HG03354 (cell line): ENCODE measurements at regions not wholly inside any gene's neighbourhood (a gene's known extent, or its start where the extent isn't known, plus 50 kb on each side); places are given as distances from the start of the nearest gene placed in this dataset.
"Not testable (repeated sequence)": the region's sequence is repeated elsewhere in the genome, so short reads cannot be mapped to it uniquely, and the experiment has no call there.

ENCODE experiments used
- ATAC-seq: cut with Tn5 transposase; IDR thresholded peaks from one replicate; pipeline ENCODE4 v1.9.1; 2021; ENCODE audit warnings: mild to moderate bottlenecking; ENCODE audit not compliant: unreplicated experiment, poor library complexity, severe bottlenecking

- ATAC-seq: no peak
Observed at GRCh38 chr1:221884821-221885220, 142.9 kb upstream of the DUSP10 start.

- ATAC-seq: peak; percentile 48
Observed at GRCh38 chr1:221881805-221882581, 140.1 kb upstream of the DUSP10 start.

GRCh38 chr1:221880182-221880581 is 138.3 kb upstream of the DUSP10 start:
- ATAC-seq: no peak

- peak; percentile 72 for ATAC-seq
Observed at GRCh38 chr1:221878134-221878533, 136.2 kb upstream of the DUSP10 start.

- ATAC-seq: no peak
Observed at GRCh38 chr1:221877311-221877710, 135.4 kb upstream of the DUSP10 start.

GRCh38 chr1:221875004-221875330 is 133.1 kb upstream of the DUSP10 start:
- no peak for ATAC-seq

- no peak for ATAC-seq
Observed at GRCh38 chr1:221874285-221875003, 132.6 kb upstream of the DUSP10 start.

- no peak for ATAC-seq
Observed at GRCh38 chr1:221873673-221874072, 131.8 kb upstream of the DUSP10 start.

- no peak for ATAC-seq
Observed at GRCh38 chr1:221871056-221871455, 129.2 kb upstream of the DUSP10 start.

GRCh38 chr1:221869779-221870178 is 127.9 kb upstream of the DUSP10 start:
- ATAC-seq: no peak

GRCh38 chr1:221868593-221869303 is 126.9 kb upstream of the DUSP10 start:
- ATAC-seq: no peak

- no peak for ATAC-seq
Observed at GRCh38 chr1:221867003-221867402, 125.1 kb upstream of the DUSP10 start.

GRCh38 chr1:221865808-221866207 is 123.9 kb upstream of the DUSP10 start:
- ATAC-seq: no peak

- ATAC-seq: no peak
Observed at GRCh38 chr1:221863635-221864034, 121.7 kb upstream of the DUSP10 start.

GRCh38 chr1:221862971-221863370 is 121.1 kb upstream of the DUSP10 start:
- ATAC-seq: no peak

- ATAC-seq: no peak
Observed at GRCh38 chr1:221858818-221859611, 117.1 kb upstream of the DUSP10 start.

GRCh38 chr1:221857094-221857444 is 115.2 kb upstream of the DUSP10 start:
- ATAC-seq: not testable (repeated sequence)

GRCh38 chr1:221856228-221857093 is 114.6 kb upstream of the DUSP10 start:
- ATAC-seq: no peak

- no peak for ATAC-seq
Observed at GRCh38 chr1:221855156-221855555, 113.3 kb upstream of the DUSP10 start.
